NCI-H2227 treated with DMSO at 0.1 percent for 48 hours (cell line): ENCODE measurements at regions not wholly inside any gene's neighbourhood (a gene's known extent, or its start where the extent isn't known, plus 50 kb on each side); places are given as distances from the start of the nearest gene placed in this dataset.
"Not testable (repeated sequence)": the region's sequence is repeated elsewhere in the genome, so short reads cannot be mapped to it uniquely, and the experiment has no call there.

Source experiments
- DNase-seq: peaks from one replicate; lab custom pipeline; 2025; lab: John Stamatoyannopoulos, UW

DNA sequence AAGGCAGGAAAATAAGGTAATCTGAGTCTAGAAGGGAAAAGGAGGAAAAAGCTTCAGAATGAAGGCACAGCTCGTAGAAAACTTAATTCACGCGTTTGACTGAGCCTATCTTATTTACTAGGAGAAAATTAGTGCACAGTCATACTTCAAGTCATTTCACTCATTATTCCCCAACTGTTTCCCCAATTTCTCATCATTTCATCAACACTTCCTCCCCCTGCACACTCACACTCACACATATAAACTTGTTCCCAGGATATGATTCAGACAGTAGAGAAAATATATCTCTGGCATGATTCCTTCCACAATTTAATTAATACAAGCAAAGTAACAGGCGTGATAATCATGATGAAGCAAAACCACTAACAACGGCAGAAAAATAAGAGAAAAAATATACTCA lies 94.5 kb upstream of the F13A1 start:
- no peak for DNase-seq

- DNase-seq = no peak
Measured at GRCh38 chr6:6417475-6417874, 97.0 kb upstream of the F13A1 start.

DNA sequence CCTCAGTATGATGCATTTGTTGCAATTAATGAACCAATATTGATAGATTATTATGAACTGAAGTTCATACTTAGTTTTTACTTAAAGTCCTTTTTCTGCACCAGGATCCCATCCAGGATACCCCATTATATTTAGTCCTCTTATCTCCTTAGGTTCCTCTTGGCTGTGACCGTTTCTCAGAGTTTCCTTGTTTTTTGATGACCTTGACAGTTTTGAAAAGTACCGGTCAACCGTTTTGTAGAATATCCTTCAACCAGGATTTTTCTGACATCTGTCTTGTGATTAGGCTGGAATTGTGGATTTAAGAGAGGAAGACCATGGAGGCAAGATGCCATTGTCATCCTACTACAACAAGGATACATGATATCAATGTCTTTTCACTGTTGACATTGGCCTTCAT lies 98.0 kb upstream of the F13A1 start:
- no peak for DNase-seq

- DNase-seq = no peak
Measured at GRCh38 chr6:6420107-6420506, 99.6 kb upstream of the F13A1 start.

GRCh38 chr6:6434151-6434550 lies 113.7 kb upstream of the F13A1 start:
- DNase-seq = no peak

DNA sequence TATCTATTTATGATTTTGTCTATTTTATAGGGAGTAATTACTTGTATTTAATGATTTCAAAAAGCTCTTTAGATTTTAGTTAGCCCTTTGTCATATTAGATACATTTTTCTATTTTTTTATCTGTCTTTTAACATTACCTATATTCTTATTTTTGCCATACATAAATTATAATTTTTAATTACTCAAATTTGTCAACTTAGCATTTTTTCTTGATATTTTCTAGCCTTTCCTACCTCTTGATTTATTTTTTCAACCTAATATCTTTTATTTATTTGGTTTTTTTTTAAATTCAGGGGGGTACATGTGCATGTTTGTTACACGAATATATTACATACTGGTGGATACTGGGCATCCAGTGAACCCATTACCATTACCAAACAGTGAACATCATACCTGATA lies 114.3 kb upstream of the F13A1 start:
- DNase-seq = no peak

- DNase-seq = no peak
Measured at GRCh38 chr6:6436366-6436765, 115.9 kb upstream of the F13A1 start.

DNA sequence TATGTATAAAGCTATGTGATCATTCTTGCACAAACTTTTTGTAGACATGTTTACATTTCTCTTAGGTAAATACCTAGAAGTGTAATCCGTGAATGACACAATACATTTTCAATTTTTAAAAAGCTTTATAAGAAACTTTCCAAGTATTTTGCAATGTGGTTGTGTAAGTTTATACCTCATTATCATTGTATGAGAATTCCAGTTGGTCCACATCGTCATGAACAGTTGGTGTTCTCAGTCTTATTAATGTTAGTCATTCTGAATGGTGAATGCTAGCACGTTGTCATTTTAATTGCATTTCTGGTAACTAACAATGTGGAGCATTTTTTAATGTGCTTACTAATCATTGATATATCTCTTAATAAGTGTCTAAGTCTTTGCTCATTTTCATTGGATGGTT lies 116.5 kb upstream of the F13A1 start:
- DNase-seq = no peak

DNA sequence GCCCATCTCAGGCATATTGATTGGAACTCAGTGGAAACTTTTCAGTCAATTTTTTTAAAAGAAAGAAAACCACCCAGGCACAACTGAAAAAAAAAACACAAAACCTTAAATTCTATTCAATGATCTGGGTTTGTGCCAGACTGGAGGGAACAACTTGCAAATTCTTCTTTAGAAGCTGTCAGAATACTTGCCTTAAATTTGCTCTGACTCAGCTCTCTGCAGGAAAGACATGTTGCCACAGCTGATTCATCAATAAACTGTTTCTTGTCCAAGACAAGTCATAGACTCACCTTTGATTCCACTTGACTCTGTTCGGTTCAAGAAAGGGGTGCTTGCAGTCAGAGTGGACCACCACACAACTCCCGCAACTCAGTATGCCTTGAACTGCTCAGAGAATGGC lies 117.8 kb upstream of the F13A1 start:
- no peak for DNase-seq

GRCh38 chr6:6439778-6440177 lies 119.3 kb upstream of the F13A1 start:
- no peak for DNase-seq

DNA sequence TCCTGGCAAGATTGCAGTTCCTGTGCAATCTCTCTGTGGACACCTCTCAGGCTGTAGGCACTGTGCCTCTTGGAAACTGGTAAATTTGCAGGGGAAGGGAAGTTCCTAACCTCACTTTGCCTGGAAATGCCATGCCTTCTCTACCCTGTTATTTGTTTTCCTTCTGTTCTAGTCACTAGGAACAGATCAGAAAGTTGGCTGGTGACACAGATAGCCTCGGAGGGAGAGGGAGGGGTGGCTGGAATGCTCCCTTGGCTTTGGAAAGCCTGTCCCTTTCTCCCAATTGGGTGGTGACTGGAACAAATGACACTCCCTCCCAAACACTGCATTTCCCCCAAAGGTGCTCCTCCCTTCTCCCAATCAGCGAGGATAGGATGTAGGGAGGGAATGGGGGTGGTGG lies 131.5 kb upstream of the F13A1 start:
- no peak for DNase-seq

GRCh38 chr6:6453186-6453585 lies 132.7 kb upstream of the F13A1 start:
- no peak for DNase-seq

DNA sequence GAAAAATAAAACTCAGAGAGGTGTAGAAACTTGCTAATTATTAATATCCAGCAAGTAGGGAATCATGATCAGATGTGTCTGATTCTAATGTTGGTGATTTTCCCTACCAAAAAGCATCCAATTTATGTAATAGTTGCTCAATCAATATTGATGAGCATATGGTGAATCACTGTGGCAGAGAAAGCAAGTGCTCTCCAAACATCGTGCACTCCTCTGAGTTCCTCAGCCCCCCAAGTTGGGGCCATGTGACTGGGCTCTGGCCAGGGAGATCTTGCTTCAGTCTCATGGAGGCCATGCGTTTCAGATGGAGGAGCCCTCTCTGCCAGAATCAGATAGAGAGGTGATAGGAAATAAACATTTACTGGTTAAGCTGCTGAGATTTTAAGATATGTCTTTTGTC lies 133.2 kb upstream of the LY86 start:
- no peak for DNase-seq

- no peak for DNase-seq
Measured at GRCh38 chr6:6458172-6458571, 130.3 kb upstream of the LY86 start.

DNA sequence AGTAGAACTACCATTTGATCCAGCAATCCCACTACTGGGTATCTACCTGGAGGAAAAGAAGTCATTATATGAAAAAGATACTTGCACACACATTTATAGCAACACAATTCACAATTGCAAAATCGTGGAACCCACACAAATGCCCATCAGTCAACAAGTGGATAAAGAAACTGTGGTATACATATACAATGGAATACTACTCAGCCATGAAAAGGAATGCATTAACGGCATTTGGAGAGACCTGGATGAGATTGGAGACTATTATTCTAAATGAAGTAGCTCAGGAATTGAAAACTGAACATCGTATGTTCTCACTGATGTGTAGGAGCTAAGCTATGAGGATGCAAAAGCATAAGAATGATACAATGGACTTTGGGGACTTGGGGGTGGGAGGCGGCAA lies 128.6 kb upstream of the LY86 start:
- DNase-seq = not testable (repeated sequence)

GRCh38 chr6:6460416-6460815 lies 128.1 kb upstream of the LY86 start:
- DNase-seq = no peak

DNA sequence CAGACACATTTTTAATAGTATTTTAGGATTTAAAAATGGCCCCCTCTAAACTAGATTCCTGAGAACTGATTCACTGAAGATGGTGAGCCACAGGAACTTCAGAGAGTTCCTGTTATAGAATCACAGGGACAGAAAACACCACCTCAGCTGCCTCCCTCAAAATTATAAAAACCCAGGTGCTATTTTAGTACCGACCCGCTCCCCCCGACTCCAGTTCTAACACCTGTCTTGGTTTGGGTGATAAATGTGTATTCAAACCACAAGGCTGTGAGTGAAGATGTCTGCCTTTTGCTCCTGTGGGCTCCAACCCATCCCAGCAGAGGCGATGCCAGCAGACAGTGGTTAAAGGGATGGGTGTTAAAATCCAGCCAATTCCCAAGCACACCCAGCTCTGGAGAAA lies 127.4 kb upstream of the LY86 start:
- no peak for DNase-seq

DNA sequence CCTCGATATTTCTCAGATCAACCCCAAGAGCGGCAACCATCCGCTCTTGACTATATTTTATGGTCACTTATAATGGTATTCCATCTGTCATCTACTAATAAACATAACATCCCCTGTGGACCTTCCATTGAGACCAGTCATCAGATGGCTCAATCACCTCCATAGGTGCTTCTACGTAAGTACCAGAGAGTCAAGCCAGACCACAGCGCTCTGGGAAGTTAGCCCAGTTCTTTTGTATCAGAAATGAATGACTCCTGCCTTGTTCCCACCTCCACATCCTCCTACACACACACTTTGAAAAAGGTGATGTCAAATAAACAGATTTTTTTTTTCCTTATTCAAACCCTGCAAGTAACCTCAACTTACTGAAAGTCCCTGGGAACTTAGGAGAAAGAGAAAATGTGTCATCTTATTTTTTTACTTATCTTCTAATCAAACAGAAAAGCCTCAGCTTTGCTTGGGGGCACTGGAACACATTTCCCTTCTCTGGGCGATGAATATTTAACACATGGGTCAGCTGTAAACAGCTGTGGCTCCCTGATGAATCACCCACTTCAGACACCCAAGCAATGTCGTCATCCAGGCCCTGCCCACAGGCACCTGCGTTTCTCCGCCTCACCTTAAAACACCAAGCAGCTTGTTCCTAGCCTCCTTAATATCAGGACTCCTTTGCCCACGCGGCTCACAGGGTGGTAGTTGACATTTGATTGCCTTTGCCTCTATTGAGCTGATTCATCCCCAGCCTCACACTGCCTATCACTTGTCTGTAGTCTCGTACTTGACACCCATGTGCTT lies 121.4 kb upstream of the LY86 start:
- DNase-seq = no peak

DNA sequence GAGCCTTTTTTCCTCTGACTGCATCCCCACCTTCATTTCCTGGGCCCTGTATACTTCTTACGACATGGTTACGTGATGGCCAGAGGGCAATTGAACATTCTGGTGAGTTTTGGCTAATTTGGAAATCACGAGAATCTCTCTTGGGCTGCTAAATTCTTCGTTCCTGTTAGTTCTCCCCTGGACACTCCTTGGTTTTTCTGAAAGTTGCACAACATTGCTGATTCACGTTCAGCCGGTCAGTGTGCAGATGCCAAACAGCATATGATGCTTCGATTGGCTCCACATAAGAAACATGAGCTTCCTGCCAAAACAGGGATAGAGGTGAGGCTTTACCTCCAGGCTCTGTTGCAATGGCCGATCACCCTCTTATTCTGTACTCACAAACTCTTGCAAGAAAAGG lies 119.4 kb upstream of the LY86 start:
- DNase-seq = no peak

GRCh38 chr6:6470123-6470522 lies 118.4 kb upstream of the LY86 start:
- no peak for DNase-seq

DNA sequence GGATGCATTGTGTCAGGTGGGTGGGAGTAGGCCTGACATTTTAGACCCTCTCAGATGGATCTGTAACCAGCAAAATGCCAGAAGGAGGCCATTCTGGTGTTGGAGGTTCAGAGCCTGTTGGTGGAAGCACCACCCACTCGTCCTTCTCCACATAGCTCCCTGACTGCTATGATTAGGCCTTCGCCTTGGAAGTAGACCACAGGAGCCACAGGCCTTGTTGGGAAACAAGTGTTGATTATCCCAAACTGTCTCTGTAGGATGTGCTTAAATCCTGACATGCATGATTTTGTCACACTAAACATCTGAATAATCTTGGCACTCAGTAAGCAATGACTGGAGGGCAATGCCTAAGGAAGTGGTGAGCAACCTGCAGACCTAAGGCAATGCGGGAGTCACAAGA lies 117.2 kb upstream of the LY86 start:
- DNase-seq = no peak

GRCh38 chr6:6474170-6474920 lies 114.2 kb upstream of the LY86 start:
- peak; percentile 84 for DNase-seq

DNA sequence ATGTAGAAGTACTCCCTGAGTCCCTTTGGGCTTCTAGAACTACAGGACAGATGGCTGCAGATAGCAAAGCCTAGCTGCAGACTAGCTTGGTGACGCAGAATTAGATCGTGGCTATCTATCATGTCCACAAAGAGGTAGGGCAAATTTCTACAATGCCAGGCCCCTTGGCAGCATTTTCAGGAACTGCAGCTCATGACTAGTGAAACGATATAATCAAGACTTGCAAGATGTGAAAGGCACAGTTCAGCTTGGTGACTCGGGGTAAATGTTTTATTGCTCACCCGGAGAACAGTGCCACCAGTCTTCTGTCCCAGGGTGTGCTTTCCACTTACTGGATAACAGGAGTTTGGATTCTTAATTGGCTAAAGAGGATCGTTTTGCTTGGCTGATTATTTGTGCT lies 108.7 kb upstream of the LY86 start:
- DNase-seq = no peak

GRCh38 chr6:6482256-6482655 lies 106.3 kb upstream of the LY86 start:
- DNase-seq = no peak
